Neural progenitor cell (in vitro differentiated cells): ENCODE measurements at regions not wholly inside any gene's neighbourhood (a gene's known extent, or its start where the extent isn't known, plus 50 kb on each side); places are given as distances from the start of the nearest gene placed in this dataset.

Experiments used
- DNase-seq: peaks from one replicate; pipeline ENCODE4 v3.0.0-alpha.2; 2016; ENCODE audit warnings: low spot score
- H2AFZ ChIP-seq: fragments of 200-600 bp; sonication (generic); replicated peaks from 2 replicates; pipeline ENCODE4 v1.6.1; 2016; ENCODE audit warnings: antibody characterized with exemption
- H3F3A ChIP-seq: fragments of 200-600 bp; sonication (generic); 2 replicates; pipeline ENCODE4 v1.6.1; 2016; ENCODE audit warnings: antibody characterized with exemption, low read depth
- H3K27ac ChIP-seq: fragments of 200-600 bp; sonication (generic); 2 replicates; pipeline ENCODE4 v1.5.1; 2016; ENCODE audit warnings: mild to moderate bottlenecking
- H3K27me3 ChIP-seq: fragments of 200-600 bp; sonication (generic); 2 replicates; pipeline ENCODE4 v1.6.1; 2016; ENCODE audit warnings: mild to moderate bottlenecking, moderate library complexity
- H3K36me3 ChIP-seq: fragments of 200-600 bp; sonication (generic); 2 replicates; pipeline ENCODE4 v1.5.1; 2016
- H3K4me1 ChIP-seq: fragments of 200-600 bp; sonication (generic); 2 replicates; pipeline ENCODE4 v1.6.1; 2016; ENCODE audit warnings: mixed run types
- H3K4me2 ChIP-seq: fragments of 200-600 bp; sonication (generic); 2 replicates; pipeline ENCODE4 v1.6.1; 2016
- H3K4me3 ChIP-seq: fragments of 200-600 bp; sonication (generic); 2 replicates; pipeline ENCODE4 v1.5.1; 2016
- H3K79me2 ChIP-seq: fragments of 200-600 bp; sonication (generic); 2 replicates; pipeline ENCODE4 v1.6.1; 2016; ENCODE audit warnings: low read depth
- H3K9ac ChIP-seq: fragments of 200-600 bp; sonication (generic); 2 replicates; pipeline ENCODE4 v1.6.1; 2016
- H3K9me3 ChIP-seq: fragments of 200-600 bp; sonication (generic); 2 replicates; pipeline ENCODE4 v1.5.1; 2016; ENCODE audit warnings: low read depth
- H4K20me1 ChIP-seq: fragments of 200-600 bp; sonication (generic); 2 replicates; pipeline ENCODE4 v1.6.1; 2016; ENCODE audit warnings: low read depth
- H3K27ac Mint-ChIP-seq: 3 replicates; pipeline ENCODE4 v1.8.0; 2021; ENCODE audit warnings: mixed read lengths
- H3K27me3 Mint-ChIP-seq: 2 replicates; pipeline ENCODE4 v1.8.0; 2022; ENCODE audit warnings: low read depth, mild to moderate bottlenecking, inconsistent platforms, moderate library complexity, mixed read lengths; ENCODE audit not compliant: insufficient read depth
- H3K36me3 Mint-ChIP-seq: 3 replicates; pipeline ENCODE4 v1.8.0; 2021; ENCODE audit warnings: mixed read lengths
- H3K4me1 Mint-ChIP-seq: 3 replicates; pipeline ENCODE4 v1.8.0; 2021; ENCODE audit warnings: mixed read lengths
- H3K4me3 Mint-ChIP-seq: 3 replicates; pipeline ENCODE4 v1.8.0; 2021; ENCODE audit warnings: mild to moderate bottlenecking, moderate library complexity, mixed read lengths
- H3K9me3 Mint-ChIP-seq: 3 replicates; pipeline ENCODE4 v1.8.0; 2020; ENCODE audit warnings: mixed read lengths
- EZH2 ChIP-seq: fragments of 200-600 bp; sonication (generic); IDR thresholded peaks from 2 replicates; pipeline ENCODE4 v1.6.1; 2017; ENCODE audit warnings: antibody characterized with exemption, mild to moderate bottlenecking, moderate library complexity
- EZH2phosphoT487 ChIP-seq: fragments of 200-600 bp; sonication (generic); IDR thresholded peaks from 2 replicates; pipeline ENCODE4 v1.6.1; 2017; ENCODE audit warnings: antibody characterized with exemption
- TF ChIP-seq, protein P1 (sequence below): fragments of 200-600 bp; sonication (generic); IDR thresholded peaks from 2 replicates; pipeline ENCODE4 v1.5.1; 2017; ENCODE audit warnings: antibody characterized with exemption, mild to moderate bottlenecking

DNA sequence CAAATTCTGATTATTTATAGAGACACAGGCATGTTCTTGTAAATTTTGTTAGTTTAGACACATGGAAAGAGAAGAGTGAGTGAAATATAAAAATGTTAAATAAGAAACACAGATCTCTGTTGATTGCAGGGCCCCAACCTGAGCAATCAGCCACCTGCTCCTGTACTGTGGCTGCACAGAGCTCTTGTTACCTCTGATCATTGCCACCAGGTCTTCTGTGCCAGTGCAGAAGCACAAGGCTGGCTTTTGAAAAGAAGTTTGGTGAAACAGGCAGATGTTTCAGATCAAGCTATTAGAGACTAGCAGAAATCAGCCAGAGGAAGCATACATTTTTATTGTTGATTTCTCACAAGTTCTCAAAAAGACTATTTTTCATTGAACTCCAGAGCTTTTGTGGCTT lies 434.1 kb upstream of the OR4E1 start:
- Mint-ChIP-seq H3K27me3 (no peaks in the 10 kb centered on the region), H3K9me3 (no peaks in the 10 kb centered on the region), H3K27ac (no peak overlapping the region), H3K4me1 (no peaks in the 10 kb centered on the region), H3K4me3 (no peak overlapping the region), H3K36me3 (no peaks in the 10 kb centered on the region)
- Histone ChIP-seq H3K4me3 (no peak overlapping the region), H3K79me2 (no peaks in the 10 kb centered on the region), H3K36me3 (no peaks in the 10 kb centered on the region), H3K27ac (no peak overlapping the region), H2AFZ (no peak overlapping the region), H3K4me2 (no peak overlapping the region), H4K20me1 (no peaks in the 10 kb centered on the region), H3K4me1 (no peaks in the 10 kb centered on the region), H3F3A (no peaks in the 10 kb centered on the region), H3K9me3 (no peaks in the 10 kb centered on the region), H3K9ac (no peak overlapping the region), H3K27me3 (no peaks in the 10 kb centered on the region)
- TF ChIP-seq EZH2phosphoT487 = no peak
- TF ChIP-seq EZH2 = no peak
- TF ChIP-seq, protein P1, sequence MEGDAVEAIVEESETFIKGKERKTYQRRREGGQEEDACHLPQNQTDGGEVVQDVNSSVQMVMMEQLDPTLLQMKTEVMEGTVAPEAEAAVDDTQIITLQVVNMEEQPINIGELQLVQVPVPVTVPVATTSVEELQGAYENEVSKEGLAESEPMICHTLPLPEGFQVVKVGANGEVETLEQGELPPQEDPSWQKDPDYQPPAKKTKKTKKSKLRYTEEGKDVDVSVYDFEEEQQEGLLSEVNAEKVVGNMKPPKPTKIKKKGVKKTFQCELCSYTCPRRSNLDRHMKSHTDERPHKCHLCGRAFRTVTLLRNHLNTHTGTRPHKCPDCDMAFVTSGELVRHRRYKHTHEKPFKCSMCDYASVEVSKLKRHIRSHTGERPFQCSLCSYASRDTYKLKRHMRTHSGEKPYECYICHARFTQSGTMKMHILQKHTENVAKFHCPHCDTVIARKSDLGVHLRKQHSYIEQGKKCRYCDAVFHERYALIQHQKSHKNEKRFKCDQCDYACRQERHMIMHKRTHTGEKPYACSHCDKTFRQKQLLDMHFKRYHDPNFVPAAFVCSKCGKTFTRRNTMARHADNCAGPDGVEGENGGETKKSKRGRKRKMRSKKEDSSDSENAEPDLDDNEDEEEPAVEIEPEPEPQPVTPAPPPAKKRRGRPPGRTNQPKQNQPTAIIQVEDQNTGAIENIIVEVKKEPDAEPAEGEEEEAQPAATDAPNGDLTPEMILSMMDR = no peak
- DNase-seq = no peak

GRCh38 chr14:22106700-22107697 lies 433.4 kb upstream of the OR4E1 start:
- H3K27me3 Mint-ChIP-seq = no peaks in the 10 kb centered on the region
- Histone ChIP-seq H3K79me2 (no peaks in the 10 kb centered on the region), H3K9ac (no peak overlapping the region), H3K27ac (no peak overlapping the region), H3F3A (no peaks in the 10 kb centered on the region), H3K4me3 (no peak overlapping the region), H3K9me3 (no peaks in the 10 kb centered on the region), H3K27me3 (no peaks in the 10 kb centered on the region), H4K20me1 (no peaks in the 10 kb centered on the region), H3K4me1 (no peaks in the 10 kb centered on the region), H3K36me3 (no peaks in the 10 kb centered on the region), H3K4me2 (no peak overlapping the region), H2AFZ (no peak overlapping the region)
- H3K9me3 Mint-ChIP-seq = no peaks in the 10 kb centered on the region
- no peaks in the 10 kb centered on the region for H3K36me3 Mint-ChIP-seq
- TF ChIP-seq EZH2phosphoT487 = no peak
- TF ChIP-seq, protein P1 = peak; percentile 25
- H3K27ac Mint-ChIP-seq = no peak overlapping the region
- no peak overlapping the region for H3K4me3 Mint-ChIP-seq
- no peaks in the 10 kb centered on the region for H3K4me1 Mint-ChIP-seq
- DNase-seq = no peak

DNA sequence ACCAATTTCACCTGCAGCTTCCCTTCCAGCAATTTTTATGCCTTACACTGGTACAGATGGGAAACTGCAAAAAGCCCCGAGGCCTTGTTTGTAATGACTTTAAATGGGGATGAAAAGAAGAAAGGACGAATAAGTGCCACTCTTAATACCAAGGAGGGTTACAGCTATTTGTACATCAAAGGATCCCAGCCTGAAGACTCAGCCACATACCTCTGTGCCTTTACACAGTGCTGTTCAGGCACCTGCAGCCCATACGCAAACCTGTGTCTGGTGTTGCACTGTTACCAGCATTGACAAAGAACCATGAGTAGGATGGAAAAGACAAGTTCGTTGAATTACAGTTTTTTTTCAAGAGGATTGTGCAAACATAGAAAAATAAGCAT lies 432.0 kb upstream of the OR4E1 start:
- H3K9me3 Mint-ChIP-seq = no peaks in the 10 kb centered on the region
- Histone ChIP-seq H4K20me1 (no peaks in the 10 kb centered on the region), H3K27me3 (no peaks in the 10 kb centered on the region), H3K36me3 (no peaks in the 10 kb centered on the region), H3F3A (no peaks in the 10 kb centered on the region), H3K27ac (no peak overlapping the region), H3K9ac (no peak overlapping the region), H3K4me2 (no peak overlapping the region), H3K4me1 (no peaks in the 10 kb centered on the region), H2AFZ (no peak overlapping the region), H3K9me3 (no peaks in the 10 kb centered on the region), H3K79me2 (no peaks in the 10 kb centered on the region), H3K4me3 (no peak overlapping the region)
- no peak for DNase-seq
- H3K27me3 Mint-ChIP-seq = no peaks in the 10 kb centered on the region
- H3K4me3 Mint-ChIP-seq = no peak overlapping the region
- no peaks in the 10 kb centered on the region for H3K4me1 Mint-ChIP-seq
- TF ChIP-seq, protein P1 = no peak
- TF ChIP-seq EZH2 (no peak), EZH2phosphoT487 (no peak)
- no peaks in the 10 kb centered on the region for H3K36me3 Mint-ChIP-seq
- no peak overlapping the region for H3K27ac Mint-ChIP-seq
